MG63 (cell line): ENCODE measurements at regions not wholly inside any gene's neighbourhood (a gene's known extent, or its start where the extent isn't known, plus 50 kb on each side); places are given as distances from the start of the nearest gene placed in this dataset.
A peak's percentile ranks its signal among the peaks of the same experiment; 100 is the strongest.
"Not testable (repeated sequence)": the region's sequence is repeated elsewhere in the genome, so short reads cannot be mapped to it uniquely, and the experiment has no call there.

Experiments
- DNase-seq: peaks from one replicate; pipeline ENCODE4 v3.0.0-alpha.2; 2020
- H3K27me3 ChIP-seq: fragments of 250-450 bp; sonication (Bioruptor Pico); 2 replicates; pipeline ENCODE4 v1.5.1; 2020; ENCODE audit warnings: mild to moderate bottlenecking, moderate library complexity
- H3K36me3 ChIP-seq: fragments of 250-450 bp; sonication (Bioruptor Pico); 2 replicates; pipeline ENCODE4 v1.5.1; 2020; ENCODE audit warnings: mild to moderate bottlenecking, moderate library complexity
- H3K4me3 ChIP-seq: fragments of 250-450 bp; sonication (Bioruptor Pico); 2 replicates; pipeline ENCODE4 v1.5.1; 2020; ENCODE audit warnings: mild to moderate bottlenecking, moderate library complexity
- H3K9me3 ChIP-seq: fragments of 250-450 bp; sonication (Bioruptor Pico); 2 replicates; pipeline ENCODE4 v1.5.1; 2020; ENCODE audit warnings: mild to moderate bottlenecking, moderate library complexity

GRCh38 chr6:4420160-4420865, 284.9 kb upstream of the ECI2 start:
- Histone ChIP-seq H3K36me3 (no peaks in the 10 kb centered on the region), H3K9me3 (no peaks in the 10 kb centered on the region), H3K27me3 (no peaks in the 10 kb centered on the region), H3K4me3 (no peak overlapping the region)
- DNase-seq, result no peak

GRCh38 chr6:4415549-4415948, 280.2 kb upstream of the ECI2 start:
- Histone ChIP-seq H3K27me3 (no peaks in the 10 kb centered on the region), H3K4me3 (no peak overlapping the region), H3K36me3 (no peaks in the 10 kb centered on the region), H3K9me3 (no peaks in the 10 kb centered on the region)
- DNase-seq, result no peak

- H3K27me3 ChIP-seq, H3K4me3 ChIP-seq, DNase-seq, H3K9me3 ChIP-seq, H3K36me3 ChIP-seq: not testable (repeated sequence)
Observed at GRCh38 chr6:4414078-4414477, 278.7 kb upstream of the ECI2 start.

- no peaks in the 10 kb centered on the region for H3K9me3 ChIP-seq
- H3K4me3 ChIP-seq, result no peak overlapping the region
- DNase-seq, result no peak
- H3K36me3 ChIP-seq, result no peaks in the 10 kb centered on the region
- H3K27me3 ChIP-seq, result no peaks in the 10 kb centered on the region
Observed at GRCh38 chr6:4413073-4413472, 277.7 kb upstream of the ECI2 start.

- Histone ChIP-seq H3K36me3 (no peaks in the 10 kb centered on the region), H3K4me3 (no peak overlapping the region), H3K9me3 (no peaks in the 10 kb centered on the region), H3K27me3 (no peaks in the 10 kb centered on the region)
- no peak for DNase-seq
Observed at GRCh38 chr6:4412488-4412887, 277.1 kb upstream of the ECI2 start.

- Histone ChIP-seq H3K36me3 (no peaks in the 10 kb centered on the region), H3K4me3 (no peak overlapping the region), H3K27me3 (no peaks in the 10 kb centered on the region), H3K9me3 (no peaks in the 10 kb centered on the region; the same call in 1 of the 2 replicates)
- DNase-seq, result no peak
Observed at GRCh38 chr6:4412077-4412476, 276.7 kb upstream of the ECI2 start.

- H3K36me3 ChIP-seq, H3K4me3 ChIP-seq, DNase-seq, H3K9me3 ChIP-seq, H3K27me3 ChIP-seq: not testable (repeated sequence)
Observed at GRCh38 chr6:4407710-4408109, 272.3 kb upstream of the ECI2 start.

GRCh38 chr6:4405621-4406212, 270.3 kb upstream of the ECI2 start:
- H3K9me3 ChIP-seq, result no peaks in the 10 kb centered on the region; the same call in 1 of the 2 replicates
- DNase-seq, result no peak
- H3K36me3 ChIP-seq, result no peaks in the 10 kb centered on the region
- H3K4me3 ChIP-seq, result no peak overlapping the region
- H3K27me3 ChIP-seq, result no peaks in the 10 kb centered on the region

GRCh38 chr6:4404415-4404814, 269.0 kb upstream of the ECI2 start:
- Histone ChIP-seq H3K27me3 (no peaks in the 10 kb centered on the region), H3K36me3 (no peaks in the 10 kb centered on the region), H3K4me3 (no peak overlapping the region), H3K9me3 (no peaks in the 10 kb centered on the region; the same call in 1 of the 2 replicates)
- DNase-seq, result no peak

GRCh38 chr6:4403828-4404227, 268.5 kb upstream of the ECI2 start:
- no peak overlapping the region for H3K4me3 ChIP-seq
- DNase-seq, result no peak
- no peaks in the 10 kb centered on the region for H3K27me3 ChIP-seq
- H3K9me3 ChIP-seq, result no peaks in the 10 kb centered on the region; the same call in 1 of the 2 replicates
- H3K36me3 ChIP-seq, result no peaks in the 10 kb centered on the region

GRCh38 chr6:4403023-4403752, 267.8 kb upstream of the ECI2 start:
- Histone ChIP-seq H3K9me3 (no peaks in the 10 kb centered on the region; the same call in 1 of the 2 replicates), H3K36me3 (no peaks in the 10 kb centered on the region), H3K4me3 (no peak overlapping the region), H3K27me3 (no peaks in the 10 kb centered on the region)
- no peak for DNase-seq

- peak; percentile 69 for DNase-seq
- H3K9me3 ChIP-seq, result no peaks in the 10 kb centered on the region; the same call in 1 of the 2 replicates
- no peak overlapping the region for H3K4me3 ChIP-seq
- no peaks in the 10 kb centered on the region for H3K36me3 ChIP-seq
- no peaks in the 10 kb centered on the region for H3K27me3 ChIP-seq
Observed at GRCh38 chr6:4402477-4402976, 267.2 kb upstream of the ECI2 start.

- H3K4me3 ChIP-seq, result no peak overlapping the region
- H3K36me3 ChIP-seq, result no peaks in the 10 kb centered on the region
- H3K27me3 ChIP-seq, result no peaks in the 10 kb centered on the region
- peak; percentile 28 for DNase-seq
- no peaks in the 10 kb centered on the region for H3K9me3 ChIP-seq
Observed at GRCh38 chr6:4401408-4402368, 266.3 kb upstream of the ECI2 start.

- Histone ChIP-seq H3K9me3 (no peaks in the 10 kb centered on the region), H3K27me3 (no peaks in the 10 kb centered on the region), H3K4me3 (no peak overlapping the region), H3K36me3 (no peaks in the 10 kb centered on the region)
- no peak for DNase-seq
Observed at GRCh38 chr6:4399656-4400055, 264.3 kb upstream of the ECI2 start.

- Histone ChIP-seq H3K4me3 (no peak overlapping the region), H3K36me3 (no peaks in the 10 kb centered on the region), H3K27me3 (no peaks in the 10 kb centered on the region), H3K9me3 (no peaks in the 10 kb centered on the region)
- no peak for DNase-seq
Observed at GRCh38 chr6:4398791-4399190, 263.4 kb upstream of the ECI2 start.

GRCh38 chr6:4397307-4397706, 261.9 kb upstream of the ECI2 start:
- Histone ChIP-seq H3K4me3 (no peak overlapping the region), H3K9me3 (no peaks in the 10 kb centered on the region), H3K27me3 (no peaks in the 10 kb centered on the region), H3K36me3 (no peaks in the 10 kb centered on the region)
- peak; percentile 12 for DNase-seq
